Endothelial cell (in vitro differentiated cells): ENCODE measurements at regions not wholly inside any gene's neighbourhood (a gene's known extent, or its start where the extent isn't known, plus 50 kb on each side); places are given as distances from the start of the nearest gene placed in this dataset.
"Not testable (repeated sequence)": the region's sequence is repeated elsewhere in the genome, so short reads cannot be mapped to it uniquely, and the experiment has no call there.

Experiments used
- DNase-seq: peaks from one replicate; pipeline ENCODE4 v3.0.0; 2021; ENCODE audit warnings: low spot score
- H3K27ac Mint-ChIP-seq: one replicate; pipeline ENCODE4 v1.8.0; 2021; ENCODE audit warnings: mixed read lengths, inconsistent platforms; ENCODE audit not compliant: unreplicated experiment
- H3K27me3 Mint-ChIP-seq: one replicate; pipeline ENCODE4 v1.8.0; 2021; ENCODE audit warnings: mild to moderate bottlenecking, moderate library complexity, mixed read lengths, inconsistent platforms; ENCODE audit not compliant: unreplicated experiment
- H3K36me3 Mint-ChIP-seq: one replicate; pipeline ENCODE4 v1.8.0; 2021; ENCODE audit warnings: mild to moderate bottlenecking, low read depth, mixed read lengths, inconsistent platforms; ENCODE audit not compliant: unreplicated experiment
- H3K4me1 Mint-ChIP-seq: one replicate; pipeline ENCODE4 v1.8.0; 2021; ENCODE audit warnings: mild to moderate bottlenecking, mixed read lengths, inconsistent platforms; ENCODE audit not compliant: unreplicated experiment
- H3K4me3 Mint-ChIP-seq: one replicate; pipeline ENCODE4 v1.8.0; 2021; ENCODE audit warnings: mild to moderate bottlenecking, mixed read lengths, inconsistent platforms; ENCODE audit not compliant: unreplicated experiment
- H3K9me3 Mint-ChIP-seq: one replicate; pipeline ENCODE4 v1.8.0; 2021; ENCODE audit warnings: mixed read lengths, inconsistent platforms; ENCODE audit not compliant: unreplicated experiment
- CTCF ChIP-seq: fragments of 200-600 bp; sonication (generic); IDR thresholded peaks from one replicate; pipeline ENCODE4 v1.5.0; 2021; ENCODE audit warnings: antibody characterized with exemption; ENCODE audit not compliant: unreplicated experiment

- Mint-ChIP-seq H3K27me3 (no peaks in the 10 kb centered on the region), H3K36me3 (no peaks in the 10 kb centered on the region), H3K27ac (no peak overlapping the region), H3K9me3 (no peaks in the 10 kb centered on the region), H3K4me1 (no peaks in the 10 kb centered on the region), H3K4me3 (no peak overlapping the region)
- no peak for DNase-seq
- no peak for TF ChIP-seq CTCF
Observed at GRCh38 chr5:124176692-124177091, 569.7 kb downstream of the ZNF608 start.

GRCh38 chr5:124173386-124173785 lies 573.1 kb downstream of the ZNF608 start:
- no peaks in the 10 kb centered on the region for H3K27me3 Mint-ChIP-seq

GRCh38 chr5:124172389-124173003 lies 573.9 kb downstream of the ZNF608 start:
- no peak for DNase-seq
- no peak for TF ChIP-seq CTCF
- Mint-ChIP-seq H3K4me3 (no peak overlapping the region), H3K9me3 (no peaks in the 10 kb centered on the region), H3K27ac (no peak overlapping the region), H3K27me3 (no peaks in the 10 kb centered on the region), H3K36me3 (no peaks in the 10 kb centered on the region), H3K4me1 (no peaks in the 10 kb centered on the region)

More at GRCh38 chr5:124173386-124173785, 573.1 kb downstream of the ZNF608 start:
- Mint-ChIP-seq H3K27ac (no peak overlapping the region), H3K4me3 (no peak overlapping the region), H3K4me1 (no peaks in the 10 kb centered on the region), H3K9me3 (no peaks in the 10 kb centered on the region), H3K36me3 (no peaks in the 10 kb centered on the region)
- TF ChIP-seq CTCF, result no peak
- DNase-seq, result no peak

GRCh38 chr5:124168093-124168492 lies 578.3 kb downstream of the ZNF608 start:
- H3K4me1 Mint-ChIP-seq, result not testable (repeated sequence)

GRCh38 chr5:124162767-124163532 lies 583.5 kb downstream of the ZNF608 start:
- DNase-seq, result peak; percentile 18
- no peak overlapping the region for H3K27ac Mint-ChIP-seq
- H3K4me1 Mint-ChIP-seq, result peaks cover 8% of the 10 kb centered on the region
- TF ChIP-seq CTCF, result no peak
- no peak overlapping the region for H3K4me3 Mint-ChIP-seq
- H3K27me3 Mint-ChIP-seq, result peaks cover 3% of the 10 kb centered on the region
- no peaks in the 10 kb centered on the region for H3K9me3 Mint-ChIP-seq
- no peaks in the 10 kb centered on the region for H3K36me3 Mint-ChIP-seq

More at GRCh38 chr5:124168093-124168492, 578.3 kb downstream of the ZNF608 start:
- H3K4me3 Mint-ChIP-seq, H3K9me3 Mint-ChIP-seq, H3K36me3 Mint-ChIP-seq, DNase-seq, H3K27me3 Mint-ChIP-seq, H3K27ac Mint-ChIP-seq: not testable (repeated sequence)
